SHP77 (cell line): ENCODE measurements at regions not wholly inside any gene's neighbourhood (a gene's known extent, or its start where the extent isn't known, plus 50 kb on each side); places are given as distances from the start of the nearest gene placed in this dataset.
"Not testable (repeated sequence)": the region's sequence is repeated elsewhere in the genome, so short reads cannot be mapped to it uniquely, and the experiment has no call there.

Experiments used
- DNase-seq, 2 experiments: peaks; one replicate each; lab custom pipeline; 2025; lab: John Stamatoyannopoulos, UW

- no peak for DNase-seq
These were observed 140.3 kb downstream of the NR2F2 start for GRCh38 chr15:96470681-96471310.

- DNase-seq, result no peak
These were observed 142.2 kb downstream of the NR2F2 start for GRCh38 chr15:96472681-96473080.

GRCh38 chr15:96473556-96473955 is 143.1 kb downstream of the NR2F2 start:
- DNase-seq, result no peak

- DNase-seq, result no peak
These were observed 143.7 kb downstream of the NR2F2 start for GRCh38 chr15:96474231-96474664.

GRCh38 chr15:96477227-96477626 is 146.7 kb downstream of the NR2F2 start:
- DNase-seq, result no peak

- DNase-seq, result not testable (repeated sequence)
These were observed 153.9 kb downstream of the NR2F2 start for GRCh38 chr15:96484412-96484811.

- no peak for DNase-seq
These were observed 154.3 kb downstream of the NR2F2 start for GRCh38 chr15:96484830-96485229.

- no peak for DNase-seq
These were observed 156.7 kb downstream of the NR2F2 start for GRCh38 chr15:96487245-96487644.

GRCh38 chr15:96491066-96491699 is 160.7 kb downstream of the NR2F2 start:
- DNase-seq, result not testable (repeated sequence)

- DNase-seq, result not testable (repeated sequence)
These were observed 161.5 kb downstream of the NR2F2 start for GRCh38 chr15:96491700-96492644.

GRCh38 chr15:96494505-96494904 is 164.0 kb downstream of the NR2F2 start:
- no peak for DNase-seq

- DNase-seq, result no peak
These were observed 164.9 kb downstream of the NR2F2 start for GRCh38 chr15:96495386-96495785.

GRCh38 chr15:96497951-96498350 is 167.5 kb downstream of the NR2F2 start:
- no peak for DNase-seq

GRCh38 chr15:96500508-96500907 is 170.0 kb downstream of the NR2F2 start:
- DNase-seq, result no peak

GRCh38 chr15:96501362-96501761 is 170.9 kb downstream of the NR2F2 start:
- no peak for DNase-seq

- no peak for DNase-seq
These were observed 171.7 kb downstream of the NR2F2 start for GRCh38 chr15:96502196-96502595.

GRCh38 chr15:96503276-96503675 is 172.8 kb downstream of the NR2F2 start:
- DNase-seq, result no peak

- no peak for DNase-seq
These were observed 173.9 kb downstream of the NR2F2 start for GRCh38 chr15:96504371-96504770.

GRCh38 chr15:96505014-96505413 is 174.5 kb downstream of the NR2F2 start:
- DNase-seq, result no peak

GRCh38 chr15:96514607-96515285 is 184.2 kb downstream of the NR2F2 start:
- no peak for DNase-seq

GRCh38 chr15:96515371-96515770 is 184.9 kb downstream of the NR2F2 start:
- no peak for DNase-seq

GRCh38 chr15:96521386-96521785 is 190.9 kb downstream of the NR2F2 start:
- DNase-seq, result no peak
